ENCODE measurements at regions not wholly inside any gene's neighbourhood (a gene's known extent, or its start where the extent isn't known, plus 50 kb on each side); places are given as distances from the start of the nearest gene placed in this dataset.

- DNase-seq: peak; percentile 20
- Mint-ChIP-seq H3K36me3 (ENCODE audit: low read depth) (no peaks in the 10 kb centered on the region), H3K4me1 (ENCODE audit: low read depth) (peaks cover 5% of the 10 kb centered on the region), H3K27ac (no peak overlapping the region), H3K9me3 (peaks cover 3% of the 10 kb centered on the region), H3K4me3 (no peak overlapping the region), H3K27me3 (peaks cover 14% of the 10 kb centered on the region)
Observed at GRCh38 chr2:8462899-8463648, 218.8 kb upstream of the ID2 start.

GRCh38 chr2:8465560-8465959 lies 216.3 kb upstream of the ID2 start:
- DNase-seq: no peak
- H3K27ac Mint-ChIP-seq: no peak overlapping the region
- H3K9me3 Mint-ChIP-seq: peaks cover 3% of the 10 kb centered on the region
- no peak overlapping the region for H3K4me3 Mint-ChIP-seq
- peaks cover 3% of the 10 kb centered on the region for H3K27me3 Mint-ChIP-seq
- peaks cover 15% of the 10 kb centered on the region for H3K4me1 Mint-ChIP-seq (ENCODE audit: low read depth)
- no peaks in the 10 kb centered on the region for H3K36me3 Mint-ChIP-seq (ENCODE audit: low read depth)

- H3K4me3 Mint-ChIP-seq: no peak overlapping the region
- DNase-seq: peak; percentile 18
- H3K27me3 Mint-ChIP-seq: no peaks in the 10 kb centered on the region
- peaks cover 54% of the 10 kb centered on the region for H3K4me1 Mint-ChIP-seq (ENCODE audit: low read depth)
- H3K27ac Mint-ChIP-seq: no peak overlapping the region
- H3K9me3 Mint-ChIP-seq: peaks cover 3% of the 10 kb centered on the region
- H3K36me3 Mint-ChIP-seq (ENCODE audit: low read depth): peaks cover 4% of the 10 kb centered on the region
Observed at GRCh38 chr2:8469709-8470493, 212.0 kb upstream of the ID2 start.

- no peaks in the 10 kb centered on the region for H3K27me3 Mint-ChIP-seq
- peak overlapping the region; percentile 19 for H3K27ac Mint-ChIP-seq
- peaks cover 3% of the 10 kb centered on the region for H3K9me3 Mint-ChIP-seq
- peaks cover 78% of the 10 kb centered on the region for H3K4me1 Mint-ChIP-seq (ENCODE audit: low read depth)
- peak; percentile 36 for DNase-seq
- H3K36me3 Mint-ChIP-seq (ENCODE audit: low read depth): peaks cover 7% of the 10 kb centered on the region
- no peak overlapping the region for H3K4me3 Mint-ChIP-seq
Observed at GRCh38 chr2:8472545-8473323, 209.1 kb upstream of the ID2 start.

- peak overlapping the region; percentile 9 for H3K4me3 Mint-ChIP-seq
- peaks cover 7% of the 10 kb centered on the region for H3K36me3 Mint-ChIP-seq (ENCODE audit: low read depth)
- peaks cover 3% of the 10 kb centered on the region for H3K9me3 Mint-ChIP-seq
- peak overlapping the region; percentile 88 for H3K27ac Mint-ChIP-seq
- H3K27me3 Mint-ChIP-seq: no peaks in the 10 kb centered on the region
- H3K4me1 Mint-ChIP-seq (ENCODE audit: low read depth): peaks cover 87% of the 10 kb centered on the region
- peak; percentile 63 for DNase-seq
Observed at GRCh38 chr2:8475349-8476031, 206.4 kb upstream of the ID2 start.

GRCh38 chr2:8477552-8478470 lies 204.0 kb upstream of the ID2 start:
- Mint-ChIP-seq H3K9me3 (peaks cover 4% of the 10 kb centered on the region), H3K27ac (peak overlapping the region; percentile 91), H3K4me3 (peak overlapping the region; percentile 55), H3K36me3 (ENCODE audit: low read depth) (peaks cover 12% of the 10 kb centered on the region), H3K4me1 (ENCODE audit: low read depth) (peaks cover 86% of the 10 kb centered on the region), H3K27me3 (no peaks in the 10 kb centered on the region)
- peak; percentile 54 for DNase-seq

- H3K36me3 Mint-ChIP-seq (ENCODE audit: low read depth): peaks cover 16% of the 10 kb centered on the region
- peaks cover 5% of the 10 kb centered on the region for H3K9me3 Mint-ChIP-seq
- DNase-seq: no peak
- peak overlapping the region; percentile 91 for H3K27ac Mint-ChIP-seq
- H3K27me3 Mint-ChIP-seq: no peaks in the 10 kb centered on the region
- H3K4me3 Mint-ChIP-seq: no peak overlapping the region
- peaks cover 87% of the 10 kb centered on the region for H3K4me1 Mint-ChIP-seq (ENCODE audit: low read depth)
Observed at GRCh38 chr2:8478471-8478793, 203.4 kb upstream of the ID2 start.

GRCh38 chr2:8479298-8479697 lies 202.6 kb upstream of the ID2 start:
- H3K9me3 Mint-ChIP-seq: peaks cover 5% of the 10 kb centered on the region
- H3K4me3 Mint-ChIP-seq: no peak overlapping the region
- H3K27ac Mint-ChIP-seq: no peak overlapping the region
- peaks cover 83% of the 10 kb centered on the region for H3K4me1 Mint-ChIP-seq (ENCODE audit: low read depth)
- H3K36me3 Mint-ChIP-seq (ENCODE audit: low read depth): peaks cover 12% of the 10 kb centered on the region
- no peaks in the 10 kb centered on the region for H3K27me3 Mint-ChIP-seq
- peak; percentile 28 for DNase-seq

GRCh38 chr2:8480915-8481314 lies 200.9 kb upstream of the ID2 start:
- Mint-ChIP-seq H3K27ac (peak overlapping the region; percentile 88), H3K27me3 (no peaks in the 10 kb centered on the region), H3K4me3 (no peak overlapping the region), H3K9me3 (peaks cover 2% of the 10 kb centered on the region), H3K4me1 (ENCODE audit: low read depth) (peaks cover 78% of the 10 kb centered on the region), H3K36me3 (ENCODE audit: low read depth) (peaks cover 9% of the 10 kb centered on the region)
- DNase-seq: no peak

- peaks cover 10% of the 10 kb centered on the region for H3K36me3 Mint-ChIP-seq (ENCODE audit: low read depth)
- H3K9me3 Mint-ChIP-seq: peaks cover 2% of the 10 kb centered on the region
- H3K4me1 Mint-ChIP-seq (ENCODE audit: low read depth): peaks cover 79% of the 10 kb centered on the region
- peak; percentile 73 for DNase-seq
- H3K4me3 Mint-ChIP-seq: peak overlapping the region; percentile 24
- H3K27me3 Mint-ChIP-seq: no peaks in the 10 kb centered on the region
- H3K27ac Mint-ChIP-seq: peak overlapping the region; percentile 88
Observed at GRCh38 chr2:8481463-8482009, 200.3 kb upstream of the ID2 start.

GRCh38 chr2:8482432-8482831 lies 199.4 kb upstream of the ID2 start:
- peak overlapping the region; percentile 88 for H3K27ac Mint-ChIP-seq
- H3K36me3 Mint-ChIP-seq (ENCODE audit: low read depth): peaks cover 13% of the 10 kb centered on the region
- DNase-seq: peak; percentile 27
- H3K9me3 Mint-ChIP-seq: peaks cover 2% of the 10 kb centered on the region
- H3K4me1 Mint-ChIP-seq (ENCODE audit: low read depth): peaks cover 79% of the 10 kb centered on the region
- H3K4me3 Mint-ChIP-seq: no peak overlapping the region
- H3K27me3 Mint-ChIP-seq: no peaks in the 10 kb centered on the region

GRCh38 chr2:8484502-8485283 lies 197.2 kb upstream of the ID2 start:
- Mint-ChIP-seq H3K36me3 (ENCODE audit: low read depth) (peaks cover 13% of the 10 kb centered on the region), H3K4me1 (ENCODE audit: low read depth) (peaks cover 85% of the 10 kb centered on the region), H3K27me3 (no peaks in the 10 kb centered on the region), H3K9me3 (peaks cover 2% of the 10 kb centered on the region), H3K27ac (no peak overlapping the region), H3K4me3 (no peak overlapping the region)
- DNase-seq: peak; percentile 26

Data from activated T-cell treated with anti-CD3 and anti-CD28 coated beads, Interleukin-2, amount 50 U/mL, for 24 hours (primary cell).